Suprapubic skin (tissue), 4 donors: ENCODE measurements at regions not wholly inside any gene's neighbourhood (a gene's known extent, or its start where the extent isn't known, plus 50 kb on each side); places are given as distances from the start of the nearest gene placed in this dataset.

ENCODE experiments used
- DNase-seq, 2 donors: peaks; one replicate each; pipeline ENCODE4 v3.0.0-alpha.2; 2019; ENCODE audit warnings: low spot score in 2 of 2
- H3K27ac ChIP-seq: fragments of 200-600 bp; sonication (generic); one replicate; pipeline ENCODE4 v1.5.1; 2019
- H3K27me3 ChIP-seq: fragments of 200-600 bp; sonication (generic); one replicate; pipeline ENCODE4 v1.5.1; 2019
- H3K36me3 ChIP-seq: fragments of 200-600 bp; sonication (generic); one replicate; pipeline ENCODE4 v1.5.1; 2019
- H3K4me1 ChIP-seq: fragments of 200-600 bp; sonication (generic); one replicate; pipeline ENCODE4 v1.5.1; 2019
- H3K4me3 ChIP-seq: fragments of 200-600 bp; sonication (generic); one replicate; pipeline ENCODE4 v1.5.1; 2019; ENCODE audit warnings: mild to moderate bottlenecking
- H3K9me3 ChIP-seq: fragments of 200-600 bp; sonication (generic); one replicate; pipeline ENCODE4 v1.5.1; 2019
- EP300 ChIP-seq: sonication (generic); formaldehyde crosslinking; IDR thresholded peaks from one replicate; pipeline ENCODE4 v1.6.1; 2017; ENCODE audit warnings: antibody characterized with exemption
- POLR2A ChIP-seq, 2 donors: fragments of 450-650 bp; IDR thresholded peaks; one replicate each; pipeline ENCODE4 v1.6.1; 2017; ENCODE audit warnings: antibody characterized with exemption in 2 of 2, mild to moderate bottlenecking in 2 of 2, moderate library complexity in 2 of 2
- POLR2AphosphoS5 ChIP-seq, 3 donors: sonication (generic); formaldehyde crosslinking; IDR thresholded peaks; one replicate each; pipeline ENCODE4 v1.6.1; 2017; ENCODE audit warnings: antibody characterized with exemption in 3 of 3
- WGBS: methylation state at CpG from one replicate; pipeline ENCODE4 v1.1.5; 2018; 5-methylcytosine and 5-hydroxymethylcytosine counted together
- TF ChIP-seq, protein P1 (sequence below), 2 donors: fragments of 200-600 bp in 1 of 2; fragments of 450-650 bp in 1 of 2; sonication (generic) in 1 of 2; IDR thresholded peaks; one replicate each; pipeline ENCODE4 v1.5.1; 2016 to 2019; ENCODE audit warnings: antibody characterized with exemption in 2 of 2, mild to moderate bottlenecking in 1 of 2, moderate library complexity in 1 of 2

DNA sequence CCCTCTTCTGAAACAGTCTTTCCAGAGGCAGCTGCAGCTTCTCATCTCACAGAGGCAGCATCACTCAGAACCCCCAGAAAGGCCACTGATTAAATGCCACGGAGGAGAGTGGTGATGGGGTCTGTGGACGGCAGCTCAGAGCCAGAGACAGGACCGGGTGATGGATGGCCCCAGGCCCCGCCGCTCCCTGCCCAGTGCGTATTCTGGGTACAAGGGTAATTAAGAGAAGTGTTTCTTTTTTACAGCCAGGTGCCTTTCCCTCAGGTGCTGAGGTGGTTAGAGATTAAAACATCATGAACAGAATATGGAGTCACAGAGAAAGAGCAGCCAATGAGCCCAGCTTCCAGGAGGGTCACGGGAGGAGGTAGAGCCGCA is 434.5 kb downstream of the PREX1 start:
- no peak overlapping the region for H3K4me3 ChIP-seq
- peaks cover 31% of the 10 kb centered on the region for H3K27me3 ChIP-seq
- no peak overlapping the region for H3K27ac ChIP-seq
- peaks cover 4% of the 10 kb centered on the region for H3K9me3 ChIP-seq
- no peak for DNase-seq
- no peaks in the 10 kb centered on the region for H3K36me3 ChIP-seq
- H3K4me1 ChIP-seq, result no peaks in the 10 kb centered on the region
- WGBS, result 93% methylated on average over 8 of the region's 8 CpGs
- TF ChIP-seq EP300 (no peak), POLR2AphosphoS5 (IDR thresholded peaks at IDR 0.05) (no peak), POLR2A (IDR thresholded peaks at IDR 0.05) (no peak)
- TF ChIP-seq, protein P1, sequence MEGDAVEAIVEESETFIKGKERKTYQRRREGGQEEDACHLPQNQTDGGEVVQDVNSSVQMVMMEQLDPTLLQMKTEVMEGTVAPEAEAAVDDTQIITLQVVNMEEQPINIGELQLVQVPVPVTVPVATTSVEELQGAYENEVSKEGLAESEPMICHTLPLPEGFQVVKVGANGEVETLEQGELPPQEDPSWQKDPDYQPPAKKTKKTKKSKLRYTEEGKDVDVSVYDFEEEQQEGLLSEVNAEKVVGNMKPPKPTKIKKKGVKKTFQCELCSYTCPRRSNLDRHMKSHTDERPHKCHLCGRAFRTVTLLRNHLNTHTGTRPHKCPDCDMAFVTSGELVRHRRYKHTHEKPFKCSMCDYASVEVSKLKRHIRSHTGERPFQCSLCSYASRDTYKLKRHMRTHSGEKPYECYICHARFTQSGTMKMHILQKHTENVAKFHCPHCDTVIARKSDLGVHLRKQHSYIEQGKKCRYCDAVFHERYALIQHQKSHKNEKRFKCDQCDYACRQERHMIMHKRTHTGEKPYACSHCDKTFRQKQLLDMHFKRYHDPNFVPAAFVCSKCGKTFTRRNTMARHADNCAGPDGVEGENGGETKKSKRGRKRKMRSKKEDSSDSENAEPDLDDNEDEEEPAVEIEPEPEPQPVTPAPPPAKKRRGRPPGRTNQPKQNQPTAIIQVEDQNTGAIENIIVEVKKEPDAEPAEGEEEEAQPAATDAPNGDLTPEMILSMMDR (IDR thresholded peaks at IDR 0.05), result no peak

DNA sequence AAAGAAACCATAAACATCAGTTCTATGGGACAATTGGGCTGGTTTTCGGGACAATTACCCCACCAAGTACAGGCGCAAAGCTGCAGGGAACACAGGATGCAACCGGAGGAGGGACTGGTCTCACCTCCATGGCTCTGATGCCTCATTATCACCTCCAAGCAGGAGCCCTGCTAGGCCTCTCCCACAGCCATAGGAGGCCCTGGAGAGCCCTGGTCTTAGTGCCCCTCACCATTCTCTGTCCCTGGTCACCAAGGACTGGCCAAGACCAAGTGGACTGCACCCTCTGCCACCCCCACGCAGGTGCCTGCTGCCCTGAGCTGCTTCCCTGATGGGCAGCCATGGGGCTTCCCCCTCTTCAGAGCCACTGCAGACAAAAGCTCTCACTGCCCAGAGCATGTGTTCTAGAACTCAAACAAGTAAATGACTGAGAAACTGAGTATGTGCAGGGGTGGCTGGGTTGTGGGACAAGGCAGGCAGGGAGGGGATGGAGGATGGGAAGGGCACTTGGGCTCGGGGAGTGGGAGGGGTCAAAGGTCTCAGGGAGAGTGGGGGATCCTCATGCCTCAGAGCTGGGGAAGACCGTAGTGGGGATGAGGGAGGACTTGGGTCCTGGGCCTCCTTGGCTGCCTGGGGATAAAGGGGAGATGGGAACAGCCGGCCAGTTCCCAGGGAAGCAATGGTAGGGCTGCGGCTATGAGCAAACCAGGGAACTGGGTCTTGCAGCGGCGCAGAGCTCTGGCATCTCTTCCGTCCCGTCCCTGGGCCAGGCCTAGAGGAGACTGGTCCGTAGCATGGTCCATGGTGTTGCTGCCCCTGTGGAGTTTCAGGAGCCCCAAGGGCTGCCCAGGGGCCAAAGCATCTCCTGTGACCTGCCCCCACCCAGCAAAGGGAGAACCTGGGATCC is 435.1 kb downstream of the PREX1 start:
- no peaks in the 10 kb centered on the region for H3K4me1 ChIP-seq
- H3K27me3 ChIP-seq, result peaks cover 25% of the 10 kb centered on the region
- WGBS, result 88% methylated on average over 13 of the region's 13 CpGs
- no peak for DNase-seq
- H3K27ac ChIP-seq, result no peak overlapping the region
- H3K4me3 ChIP-seq, result no peak overlapping the region
- no peaks in the 10 kb centered on the region for H3K36me3 ChIP-seq
- TF ChIP-seq EP300 (no peak), POLR2A (IDR thresholded peaks at IDR 0.05) (no peak), POLR2AphosphoS5 (IDR thresholded peaks at IDR 0.05) (no peak)
- TF ChIP-seq, protein P1 (IDR thresholded peaks at IDR 0.05), result no peak
- peaks cover 4% of the 10 kb centered on the region for H3K9me3 ChIP-seq

DNA sequence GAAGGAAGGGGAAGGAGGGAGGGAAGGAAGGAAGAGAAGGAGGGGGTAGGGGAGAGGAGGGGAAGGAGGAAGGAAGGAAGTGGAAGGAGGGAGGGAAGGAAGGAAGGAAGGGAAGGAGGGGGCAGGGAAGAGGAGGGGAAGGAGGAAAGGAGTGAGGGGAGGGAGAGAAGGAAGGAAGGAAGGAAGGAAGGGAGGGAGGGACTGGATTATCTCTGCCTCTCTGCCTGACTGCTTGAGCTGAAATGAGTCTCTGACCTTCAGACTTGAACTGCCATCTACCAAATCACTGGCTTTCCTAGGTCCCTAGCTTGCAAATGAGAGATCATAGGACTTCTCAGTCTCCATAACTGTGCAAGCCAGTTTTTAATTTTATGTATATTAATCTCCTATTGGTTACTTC is 436.8 kb downstream of the PREX1 start:
- no peaks in the 10 kb centered on the region for H3K4me1 ChIP-seq
- TF ChIP-seq, protein P1 (IDR thresholded peaks at IDR 0.05), result no peak
- TF ChIP-seq EP300 (no peak), POLR2AphosphoS5 (IDR thresholded peaks at IDR 0.05) (no peak), POLR2A (IDR thresholded peaks at IDR 0.05) (no peak)
- peaks cover 14% of the 10 kb centered on the region for H3K27me3 ChIP-seq
- no peak overlapping the region for H3K4me3 ChIP-seq
- H3K27ac ChIP-seq, result no peak overlapping the region
- DNase-seq, result no peak
- H3K9me3 ChIP-seq, result peaks cover 4% of the 10 kb centered on the region
- H3K36me3 ChIP-seq, result no peaks in the 10 kb centered on the region

DNA sequence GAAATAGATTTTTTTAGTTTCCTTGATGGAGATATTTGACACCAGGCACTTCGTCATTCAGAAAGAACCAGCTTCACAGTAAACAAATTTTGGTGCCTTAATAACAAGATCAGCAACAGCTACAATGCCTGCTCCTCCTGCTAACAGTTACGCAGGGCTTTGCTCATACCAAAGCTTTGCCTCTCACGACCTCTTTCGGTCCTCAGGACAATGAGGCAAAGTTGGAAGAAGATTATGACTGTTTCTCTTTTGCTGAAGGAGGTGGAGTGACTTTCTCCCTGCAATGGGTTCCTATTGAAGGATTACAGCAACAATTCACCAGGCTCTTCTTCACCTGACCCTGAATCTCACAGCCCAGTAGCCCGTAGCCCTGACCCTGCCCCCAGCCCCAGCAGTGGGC is 440.1 kb downstream of the PREX1 start:
- Histone ChIP-seq H3K36me3 (no peaks in the 10 kb centered on the region), H3K27ac (no peak overlapping the region), H3K27me3 (peaks cover 10% of the 10 kb centered on the region), H3K4me1 (no peaks in the 10 kb centered on the region), H3K4me3 (no peak overlapping the region), H3K9me3 (peaks cover 4% of the 10 kb centered on the region)
- TF ChIP-seq, protein P1 (IDR thresholded peaks at IDR 0.05), result no peak
- TF ChIP-seq EP300 (no peak), POLR2A (IDR thresholded peaks at IDR 0.05) (no peak), POLR2AphosphoS5 (IDR thresholded peaks at IDR 0.05) (no peak)
- DNase-seq, result no peak
- 75% methylated on average over 4 of the region's 5 CpGs for WGBS

DNA sequence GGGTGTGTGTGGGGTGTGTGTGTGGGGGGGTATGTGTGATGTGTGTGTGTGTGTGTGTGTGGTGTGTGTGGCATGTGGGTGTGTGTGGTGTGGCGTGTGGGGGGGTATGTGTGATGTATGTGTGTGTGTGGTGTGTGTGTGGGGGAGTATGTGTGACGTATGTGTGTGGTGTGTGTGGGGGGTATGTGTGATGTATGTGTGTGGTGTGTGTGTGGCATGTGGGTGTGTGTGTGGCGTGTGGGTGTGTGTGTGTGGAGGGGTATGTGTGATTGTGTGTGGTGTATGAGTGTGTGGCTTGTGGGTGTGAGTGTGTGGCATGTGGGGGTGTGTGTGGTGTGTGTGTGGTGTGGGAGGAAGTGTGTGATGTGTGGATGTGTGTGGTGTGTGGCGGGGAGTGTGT is 442.3 kb downstream of the PREX1 start:
- Histone ChIP-seq H3K36me3 (no peaks in the 10 kb centered on the region), H3K27me3 (peaks cover 11% of the 10 kb centered on the region), H3K9me3 (no peaks in the 10 kb centered on the region), H3K27ac (no peak overlapping the region), H3K4me3 (no peak overlapping the region), H3K4me1 (no peaks in the 10 kb centered on the region)
- TF ChIP-seq POLR2A (IDR thresholded peaks at IDR 0.05) (no peak), POLR2AphosphoS5 (IDR thresholded peaks at IDR 0.05) (no peak)
- TF ChIP-seq, protein P1 (IDR thresholded peaks at IDR 0.05), result no peak
- no peak for DNase-seq
- WGBS, result 87% methylated on average over 4 of the region's 4 CpGs
